Lung (tissue), 11 donors: ENCODE measurements at regions not wholly inside any gene's neighbourhood (a gene's known extent, or its start where the extent isn't known, plus 50 kb on each side); places are given as distances from the start of the nearest gene placed in this dataset.

Experiments used
- ATAC-seq: fragments of 200-7000 bp; cut with Tn5 transposase; one replicate; pipeline ENCODE4 v1.9.1; 2020; ENCODE audit warnings: moderate number of reproducible peaks; ENCODE audit not compliant: insufficient read depth, low FRiP score
- DNase-seq, 3 donors: peaks; one replicate each; pipeline ENCODE4 v3.0.0-alpha.2; 2013 to 2017
- H3K27ac ChIP-seq, 2 donors: one replicate each; pipeline ENCODE4 v1.5.1; 2013; ENCODE audit warnings: mild to moderate bottlenecking in 2 of 2, moderate library complexity in 2 of 2, control low read depth in 1 of 2, inconsistent platforms in 1 of 2, low read depth in 1 of 2, low read length in 1 of 2
- H3K27me3 ChIP-seq, 3 donors: one replicate each; pipeline ENCODE4 v1.5.1; 2013; ENCODE audit warnings: low read length in 2 of 3; ENCODE audit not compliant: control insufficient read depth in 3 of 3, insufficient read depth in 3 of 3
- H3K36me3 ChIP-seq, 4 donors: one replicate each; pipeline ENCODE4 v1.5.1; 2013; ENCODE audit warnings: low read length in 4 of 4, mild to moderate bottlenecking in 1 of 4, moderate library complexity in 1 of 4; ENCODE audit not compliant: control insufficient read depth in 4 of 4, insufficient read depth in 4 of 4
- H3K4me1 ChIP-seq, 5 donors: one replicate each; pipeline ENCODE4 v1.5.1; 2013; ENCODE audit warnings: low read length in 5 of 5, mild to moderate bottlenecking in 2 of 5, moderate library complexity in 1 of 5; ENCODE audit not compliant: control insufficient read depth in 5 of 5, insufficient read depth in 5 of 5
- H3K4me3 ChIP-seq: one replicate; pipeline ENCODE4 v1.5.1; 2013; ENCODE audit warnings: mild to moderate bottlenecking, control low read depth, moderate library complexity
- H3K9ac ChIP-seq, 2 donors: one replicate each; pipeline ENCODE4 v1.5.1; 2013; ENCODE audit warnings: low read length in 2 of 2, control low read depth in 1 of 2; ENCODE audit not compliant: insufficient read depth in 1 of 2
- H3K9me3 ChIP-seq, 4 donors: one replicate each; pipeline ENCODE4 v1.5.1; 2013; ENCODE audit warnings: low read length in 3 of 4, mild to moderate bottlenecking in 1 of 4, moderate library complexity in 1 of 4; ENCODE audit not compliant: control insufficient read depth in 4 of 4, insufficient read depth in 3 of 4
- CTCF ChIP-seq: IDR thresholded peaks from 2 replicates; pipeline ENCODE4 v1.5.1; 2012; ENCODE audit warnings: mild to moderate bottlenecking; ENCODE audit errors: control extremely low read depth, extremely low read depth
- WGBS, 2 donors: extraction: QIAGEN DNeasy Blood & Tissue Kit; methylation state at CpG; one replicate each; pipeline ENCODE4 v1.1.7; 2013; 5-methylcytosine and 5-hydroxymethylcytosine counted together
- donor health status: control.
- donor health status: control.
- donor health status: Bipolar disorder and iron deficiency.
- donor health status: healthy.
- donor health status: DM: yes; HTN: yes; CAD: no.

DNA sequence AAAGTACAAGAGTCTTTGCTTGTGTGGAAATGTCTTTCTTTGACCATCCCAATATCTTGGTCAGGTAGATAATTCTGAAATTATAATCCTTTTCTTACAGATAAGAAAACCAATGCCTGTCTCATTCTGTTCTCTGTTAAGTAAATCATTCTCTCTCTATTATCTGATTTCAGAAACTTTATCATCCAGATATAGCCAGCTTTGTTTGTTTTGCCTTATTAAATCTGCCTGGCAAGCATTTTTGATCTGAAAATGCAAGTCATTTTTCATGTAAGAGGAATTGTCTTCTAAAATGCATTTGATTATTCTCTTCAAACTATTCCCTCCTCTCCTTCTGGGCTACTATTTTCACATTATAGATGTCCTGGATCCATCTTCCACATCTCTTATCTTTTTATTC lies 625.5 kb downstream of the CCDC171 start:
- H3K36me3 ChIP-seq = no peaks in the 10 kb centered on the region
- peaks cover 0 to 3% (median 0%) of the 10 kb centered on the region in 5 donors for H3K4me1 ChIP-seq
- ATAC-seq (no peak), DNase-seq (no peak)
- H3K9me3 ChIP-seq = no peaks in the 10 kb centered on the region
- no peaks in the 10 kb centered on the region for H3K27me3 ChIP-seq
- TF ChIP-seq CTCF = no peak
- no peak overlapping the region for H3K9ac ChIP-seq
- no peak overlapping the region for H3K4me3 ChIP-seq
- no peak overlapping the region for H3K27ac ChIP-seq

GRCh38 chr9:16179566-16179965 lies 626.7 kb downstream of the CCDC171 start:
- Histone ChIP-seq H3K36me3 (no peaks in the 10 kb centered on the region), H3K4me1 (peaks cover 0 to 3% (median 0%) of the 10 kb centered on the region in 5 donors), H3K27ac (no peak overlapping the region), H3K27me3 (no peaks in the 10 kb centered on the region), H3K9ac (no peak overlapping the region), H3K9me3 (no peaks in the 10 kb centered on the region), H3K4me3 (no peak overlapping the region)
- no peak for ATAC-seq
- no peak for TF ChIP-seq CTCF
- WGBS, 2 donors = 83 to 89% methylated on average over 5 of the region's 5 CpGs
- no peak for DNase-seq

GRCh38 chr9:16180091-16180490 lies 627.2 kb downstream of the CCDC171 start:
- WGBS, 2 donors = 59 to 66% methylated on average over 1 of the region's 1 CpG

More at GRCh38 chr9:16180091-16180490, 627.2 kb downstream of the CCDC171 start:
- no peak overlapping the region for H3K9ac ChIP-seq
- TF ChIP-seq CTCF = no peak
- H3K27me3 ChIP-seq = no peaks in the 10 kb centered on the region
- no peak overlapping the region for H3K4me3 ChIP-seq
- no peak for ATAC-seq
- no peak for DNase-seq
- no peak overlapping the region for H3K27ac ChIP-seq
- H3K4me1 ChIP-seq = no peaks in the 10 kb centered on the region
- no peaks in the 10 kb centered on the region for H3K9me3 ChIP-seq
- no peaks in the 10 kb centered on the region for H3K36me3 ChIP-seq
